HG03469 (cell line): ENCODE measurements at regions not wholly inside any gene's neighbourhood (a gene's known extent, or its start where the extent isn't known, plus 50 kb on each side); places are given as distances from the start of the nearest gene placed in this dataset.

Experiments
- ATAC-seq: cut with Tn5 transposase; IDR thresholded peaks from one replicate; pipeline ENCODE4 v1.9.1; 2021; ENCODE audit warnings: mild to moderate bottlenecking, moderate library complexity, moderate number of reproducible peaks; ENCODE audit not compliant: unreplicated experiment

- no peak for ATAC-seq
Measured at GRCh38 chr11:112730591-112730990, 230.6 kb upstream of the NCAM1 start.

DNA sequence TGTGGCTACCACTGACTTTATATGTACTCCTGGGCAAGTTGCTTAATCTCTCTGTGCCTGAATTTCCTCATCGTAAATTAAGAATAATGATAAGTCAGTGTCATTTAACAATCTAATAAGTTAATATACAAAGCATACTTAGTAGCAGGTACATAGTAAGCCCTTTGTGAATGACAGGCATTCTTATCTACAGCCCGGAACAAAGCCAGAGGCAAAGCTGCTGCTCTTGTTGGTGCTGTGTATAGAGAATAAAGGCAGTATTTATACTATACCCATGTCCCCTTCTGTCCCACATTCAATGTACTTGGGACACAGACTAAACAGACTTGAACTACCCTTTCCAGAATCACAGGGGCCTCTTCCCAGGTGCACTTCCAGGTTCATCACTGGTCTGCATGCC, 229.7 kb upstream of the NCAM1 start:
- ATAC-seq: no peak

GRCh38 chr11:112732031-112732430, 229.2 kb upstream of the NCAM1 start:
- no peak for ATAC-seq

GRCh38 chr11:112734207-112734606, 227.0 kb upstream of the NCAM1 start:
- ATAC-seq: no peak

DNA sequence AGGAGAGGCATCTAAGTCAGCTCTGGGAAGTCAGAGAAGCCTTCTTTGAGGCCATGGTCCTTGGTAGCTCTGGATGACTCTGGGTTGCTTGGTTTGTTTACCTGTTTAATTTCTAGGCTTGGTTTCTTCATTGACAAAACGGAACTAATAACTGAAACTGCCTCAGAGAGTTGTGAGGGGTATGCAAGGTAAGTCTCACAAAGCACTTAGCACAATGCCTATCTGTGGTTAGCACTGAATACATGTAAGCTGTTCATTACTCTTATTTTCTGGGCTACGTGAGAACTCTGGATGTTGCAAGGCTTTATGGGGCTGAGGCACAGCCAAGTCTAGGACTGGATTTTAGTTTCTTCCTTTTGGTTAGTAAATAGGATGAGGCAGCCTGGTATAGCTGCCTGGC, 225.8 kb upstream of the NCAM1 start:
- no peak for ATAC-seq

DNA sequence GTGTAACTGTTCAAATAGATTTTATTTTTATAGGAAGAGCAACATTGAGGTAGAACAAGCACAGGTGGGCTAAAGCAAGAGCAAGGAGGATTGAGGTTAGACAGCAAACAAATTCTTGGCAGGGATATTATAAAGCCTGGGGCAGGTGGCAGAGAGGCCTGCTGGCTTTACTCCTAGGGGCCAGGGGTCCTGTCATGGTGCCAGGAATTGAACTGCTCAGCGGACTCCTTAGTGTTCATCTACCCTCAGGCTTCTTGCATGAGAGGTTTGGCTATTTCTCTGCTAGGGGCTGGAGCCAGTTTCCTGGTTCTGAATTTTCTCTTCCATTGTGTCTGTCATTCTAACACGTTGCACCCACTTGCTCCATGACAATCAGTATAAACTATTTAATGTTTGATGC, 217.2 kb upstream of the NCAM1 start:
- no peak for ATAC-seq

DNA sequence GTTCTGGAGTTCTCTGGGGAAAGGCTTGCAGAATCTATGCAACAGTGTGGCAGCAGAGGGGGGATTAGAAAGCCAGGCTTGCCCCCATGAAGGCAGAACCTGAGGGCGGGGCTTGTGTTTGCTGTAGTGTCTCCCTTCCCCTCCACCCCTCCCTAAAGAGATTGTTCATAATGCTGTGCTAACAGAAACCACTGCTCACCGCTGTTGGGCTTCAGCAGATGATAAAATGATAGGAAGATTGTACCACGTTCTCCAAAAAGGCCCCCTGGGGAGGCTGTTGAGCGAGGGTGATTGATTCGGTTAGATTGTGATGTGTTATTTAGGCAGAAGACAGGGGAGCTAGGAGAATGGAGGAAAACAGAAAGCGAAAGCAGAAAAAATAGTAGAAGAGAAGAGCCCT, 215.2 kb upstream of the NCAM1 start:
- no peak for ATAC-seq

- ATAC-seq: no peak
Measured at GRCh38 chr11:112748252-112748651, 213.0 kb upstream of the NCAM1 start.

DNA sequence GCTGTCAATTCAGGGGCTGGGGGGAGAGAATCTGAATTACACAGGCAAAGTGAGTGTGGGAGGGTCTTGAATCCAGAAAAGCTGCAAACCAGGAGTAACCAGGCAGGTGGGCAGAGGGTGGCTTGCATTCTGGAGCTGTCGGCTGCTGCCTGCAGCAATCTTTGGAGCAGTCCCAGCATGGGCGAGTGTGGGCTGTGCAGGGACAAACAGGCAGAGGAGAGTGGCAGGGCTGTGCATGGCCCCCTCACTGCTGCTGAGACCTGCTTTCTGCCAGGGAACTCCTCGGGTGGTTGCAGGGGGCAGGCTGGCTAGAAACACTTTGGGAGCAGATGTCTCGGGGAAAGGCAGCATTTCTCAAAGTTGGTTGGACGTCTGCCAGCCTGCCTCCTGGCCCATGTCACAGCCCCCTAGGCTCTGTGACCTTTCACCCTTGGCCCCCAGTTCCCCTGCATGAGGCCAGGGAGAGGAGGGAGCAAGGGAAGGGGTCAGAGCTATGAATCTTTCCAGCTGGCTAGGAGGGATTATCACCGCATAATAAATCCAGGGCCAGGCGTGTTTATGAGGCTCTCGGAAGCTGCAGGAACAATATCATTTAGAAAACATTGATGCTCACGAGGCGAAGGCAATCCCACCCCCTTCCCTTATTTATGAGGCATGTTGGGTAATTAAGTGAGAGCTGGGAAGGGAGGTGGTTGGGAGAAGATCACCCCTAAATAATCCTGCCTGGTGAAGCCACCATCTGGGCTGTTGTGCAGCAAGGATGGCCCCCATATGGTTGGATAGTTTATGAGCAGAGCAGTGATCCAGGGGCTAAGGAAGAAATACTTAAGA, 212.3 kb upstream of the NCAM1 start:
- no peak for ATAC-seq

DNA sequence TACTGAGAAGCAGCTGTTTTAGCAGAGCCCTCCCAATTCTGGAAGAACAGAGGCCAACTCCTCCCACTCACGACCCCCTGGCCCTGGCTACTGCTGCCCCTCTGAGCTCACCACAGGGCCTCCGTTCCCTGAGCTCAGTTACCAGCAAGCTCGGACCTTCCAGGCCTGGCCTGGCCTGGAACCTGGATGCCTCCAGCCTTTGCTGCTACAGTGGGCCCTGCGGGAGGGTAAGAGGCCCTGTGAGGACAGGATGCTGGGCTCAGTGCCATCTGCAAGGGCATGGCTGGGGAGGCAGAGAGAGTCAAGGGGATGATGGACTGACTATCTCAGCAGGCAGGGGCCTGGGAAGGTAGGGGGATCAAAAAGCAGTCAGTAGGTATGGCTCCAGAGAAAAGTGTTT, 209.9 kb upstream of the NCAM1 start:
- no peak for ATAC-seq

- no peak for ATAC-seq
Measured at GRCh38 chr11:112751772-112752171, 209.4 kb upstream of the NCAM1 start.

DNA sequence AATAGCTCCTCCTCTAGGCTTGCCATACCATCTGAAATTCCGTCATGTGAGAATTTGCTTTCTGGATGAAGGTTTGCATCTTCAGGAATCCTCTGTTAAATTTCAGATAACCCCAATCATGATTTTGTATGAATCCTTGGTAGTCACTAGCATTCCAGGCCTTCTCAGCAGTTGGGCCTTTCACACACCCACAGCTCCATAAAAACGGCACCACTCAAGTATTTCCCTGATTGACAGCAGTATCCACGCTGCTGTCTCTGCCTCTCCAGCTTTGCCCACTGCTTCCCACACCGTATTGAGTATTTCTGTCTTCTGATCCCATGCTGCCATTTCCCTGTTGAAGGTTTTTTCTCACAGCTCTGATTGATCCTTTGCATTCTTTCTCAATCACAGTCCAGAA, 208.7 kb upstream of the NCAM1 start:
- no peak for ATAC-seq

DNA sequence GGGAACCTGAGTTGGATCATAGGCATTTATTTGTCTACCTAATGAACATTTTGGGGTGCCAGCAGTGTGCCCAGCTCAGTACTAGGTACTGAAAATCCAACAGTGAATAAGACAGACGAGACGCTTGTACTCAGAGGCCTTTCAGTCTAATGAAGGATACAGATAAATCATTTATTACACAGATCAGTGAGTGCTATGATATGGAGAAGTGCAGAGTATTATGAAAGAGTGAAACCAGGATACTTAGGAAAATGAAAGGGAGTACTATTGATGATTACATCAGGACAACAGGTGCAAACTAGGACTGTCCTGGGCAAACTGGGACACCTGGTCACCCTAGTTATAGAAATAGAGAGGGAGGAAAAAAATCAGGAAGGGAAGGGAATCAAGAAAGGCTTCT, 207.5 kb upstream of the NCAM1 start:
- ATAC-seq: no peak

- ATAC-seq: no peak
Measured at GRCh38 chr11:112759418-112759817, 201.8 kb upstream of the NCAM1 start.

DNA sequence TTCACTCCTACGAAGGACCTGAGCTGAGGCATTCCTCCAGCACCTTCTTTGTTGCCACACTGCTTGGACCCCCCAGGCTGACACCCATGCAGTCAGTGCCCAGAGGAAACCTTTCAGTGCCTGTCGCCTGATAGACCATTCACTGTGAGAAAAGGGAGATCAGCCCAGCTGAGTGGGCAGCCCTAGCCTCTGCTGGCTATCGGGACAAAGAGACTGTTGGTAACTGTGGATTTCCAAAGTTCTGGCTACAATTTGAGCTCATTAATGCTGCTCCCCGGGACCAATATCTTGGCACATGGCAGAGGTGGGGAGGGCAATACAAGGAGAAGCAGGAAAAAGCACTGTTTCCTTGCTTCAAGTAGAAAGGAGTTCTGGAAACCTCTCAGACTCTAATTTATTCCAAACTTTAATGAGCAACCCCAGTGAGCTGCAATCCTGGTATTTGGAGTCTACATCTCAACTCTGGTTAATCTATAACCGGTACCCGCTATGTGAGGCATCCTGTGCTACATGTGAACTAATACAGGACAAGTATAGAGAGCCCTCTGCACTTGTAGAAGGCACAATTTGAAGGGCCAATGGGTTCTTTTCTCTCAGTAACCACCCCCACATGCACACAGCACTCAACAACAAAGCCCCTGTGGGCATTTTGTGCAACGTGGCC, 200.7 kb upstream of the NCAM1 start:
- ATAC-seq: no peak

DNA sequence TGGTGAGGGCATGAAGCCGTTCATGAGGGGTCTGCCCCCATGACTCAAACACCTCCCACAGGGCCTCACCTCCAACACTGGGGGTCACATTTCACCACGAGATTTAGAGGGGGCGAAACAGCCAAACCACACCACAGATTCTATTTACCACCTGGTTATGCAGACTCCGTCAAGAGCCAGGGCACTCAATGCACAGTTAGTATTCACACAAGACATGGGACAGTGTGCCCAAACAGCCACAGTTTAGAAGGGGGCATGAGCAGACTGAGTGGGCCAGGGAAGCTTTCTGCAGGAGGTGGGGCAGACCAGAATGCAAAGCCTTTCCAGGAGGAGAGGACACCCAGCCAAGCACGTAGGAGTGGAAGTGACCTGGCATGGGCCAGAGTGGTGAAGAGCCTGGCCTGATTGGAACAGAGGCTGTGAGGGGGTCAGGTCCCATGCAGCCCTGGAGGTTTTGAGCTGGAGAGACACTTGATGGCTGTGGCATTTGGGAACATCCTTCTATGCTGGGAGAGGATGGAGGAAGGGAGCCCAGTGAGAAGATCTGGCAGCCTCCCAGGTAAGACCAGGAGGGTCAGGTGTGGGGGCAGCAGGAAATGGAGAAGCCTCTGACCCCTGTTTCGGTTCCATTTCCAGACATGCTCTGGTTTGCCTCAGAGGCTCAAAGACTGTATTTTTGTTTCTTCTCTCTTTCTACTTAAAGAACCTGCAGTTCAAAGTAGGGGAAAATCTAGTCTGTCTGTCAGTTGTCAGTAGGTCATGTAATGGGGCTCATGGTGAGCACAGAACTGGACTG, 199.1 kb upstream of the NCAM1 start:
- no peak for ATAC-seq

- ATAC-seq: no peak
Measured at GRCh38 chr11:112762707-112763090, 198.5 kb upstream of the NCAM1 start.

GRCh38 chr11:112765337-112765736, 195.9 kb upstream of the NCAM1 start:
- ATAC-seq: no peak

- no peak for ATAC-seq
Measured at GRCh38 chr11:112769170-112769569, 192.1 kb upstream of the NCAM1 start.

GRCh38 chr11:112769584-112769983, 191.6 kb upstream of the NCAM1 start:
- ATAC-seq: no peak

- ATAC-seq: no peak
Measured at GRCh38 chr11:112770033-112770432, 191.2 kb upstream of the NCAM1 start.

GRCh38 chr11:112770487-112770886, 190.7 kb upstream of the NCAM1 start:
- ATAC-seq: no peak
